DND-41 (cell line): ENCODE measurements at regions not wholly inside any gene's neighbourhood (a gene's known extent, or its start where the extent isn't known, plus 50 kb on each side); places are given as distances from the start of the nearest gene placed in this dataset.

Source experiments
- EZH2 ChIP-seq: IDR thresholded peaks from 3 replicates; pipeline ENCODE4 v1.6.1; 2012; ENCODE audit warnings: borderline replicate concordance, low read depth, mild to moderate bottlenecking, moderate library complexity, low read length, inconsistent platforms; ENCODE audit not compliant: severe bottlenecking
- TF ChIP-seq, protein P1 (sequence below): IDR thresholded peaks from 2 replicates; pipeline ENCODE4 v1.5.1; 2012; ENCODE audit warnings: borderline replicate concordance, low read length, moderate library complexity, mild to moderate bottlenecking; ENCODE audit not compliant: poor library complexity, severe bottlenecking; ENCODE audit errors: extremely low read depth

DNA sequence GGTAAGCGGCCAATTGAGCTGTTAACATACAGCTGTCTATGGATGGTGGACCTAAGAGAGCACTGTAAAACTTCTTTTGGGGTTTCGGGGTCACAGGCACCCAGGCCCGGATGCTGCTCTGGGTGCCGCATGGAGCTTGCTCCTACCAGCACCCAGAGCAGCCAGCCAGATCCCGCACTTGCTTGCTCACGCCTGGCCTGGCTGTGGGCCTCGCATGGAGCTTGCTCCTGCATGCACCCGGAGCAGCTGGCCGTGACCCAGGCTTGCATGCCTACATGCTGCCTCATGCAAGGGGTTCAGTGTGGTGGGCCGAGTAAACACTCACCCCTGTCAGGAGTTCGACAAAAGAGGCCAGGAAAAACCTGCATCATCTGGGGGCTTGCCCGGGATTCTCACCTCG, 896.9 kb downstream of the SORCS1 start:
- TF ChIP-seq, protein P1, sequence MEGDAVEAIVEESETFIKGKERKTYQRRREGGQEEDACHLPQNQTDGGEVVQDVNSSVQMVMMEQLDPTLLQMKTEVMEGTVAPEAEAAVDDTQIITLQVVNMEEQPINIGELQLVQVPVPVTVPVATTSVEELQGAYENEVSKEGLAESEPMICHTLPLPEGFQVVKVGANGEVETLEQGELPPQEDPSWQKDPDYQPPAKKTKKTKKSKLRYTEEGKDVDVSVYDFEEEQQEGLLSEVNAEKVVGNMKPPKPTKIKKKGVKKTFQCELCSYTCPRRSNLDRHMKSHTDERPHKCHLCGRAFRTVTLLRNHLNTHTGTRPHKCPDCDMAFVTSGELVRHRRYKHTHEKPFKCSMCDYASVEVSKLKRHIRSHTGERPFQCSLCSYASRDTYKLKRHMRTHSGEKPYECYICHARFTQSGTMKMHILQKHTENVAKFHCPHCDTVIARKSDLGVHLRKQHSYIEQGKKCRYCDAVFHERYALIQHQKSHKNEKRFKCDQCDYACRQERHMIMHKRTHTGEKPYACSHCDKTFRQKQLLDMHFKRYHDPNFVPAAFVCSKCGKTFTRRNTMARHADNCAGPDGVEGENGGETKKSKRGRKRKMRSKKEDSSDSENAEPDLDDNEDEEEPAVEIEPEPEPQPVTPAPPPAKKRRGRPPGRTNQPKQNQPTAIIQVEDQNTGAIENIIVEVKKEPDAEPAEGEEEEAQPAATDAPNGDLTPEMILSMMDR, result no peak
- no peak for TF ChIP-seq EZH2
